Mucosa of descending colon (tissue), 3 donors: ENCODE measurements at regions not wholly inside any gene's neighbourhood (a gene's known extent, or its start where the extent isn't known, plus 50 kb on each side); places are given as distances from the start of the nearest gene placed in this dataset.
A peak's percentile ranks its signal among the peaks of the same experiment; 100 is the strongest.

Experiments
- ATAC-seq: fragments of 200-7000 bp; cut with Tn5 transposase; one replicate; pipeline ENCODE4 v1.9.1; 2020; ENCODE audit warnings: mild to moderate bottlenecking, moderate library complexity
- DNase-seq, 3 donors: peaks; one replicate each; pipeline ENCODE4 v3.0.0-alpha.2; 2020
- H3K36me3 ChIP-seq: fragments of 200-600 bp; one replicate; pipeline ENCODE4 v1.8.0; 2021; ENCODE audit warnings: low read depth, mild to moderate bottlenecking
- H3K4me1 ChIP-seq: fragments of 200-600 bp; one replicate; pipeline ENCODE4 v1.8.0; 2021; ENCODE audit warnings: low read depth, mild to moderate bottlenecking
- H3K4me3 ChIP-seq: fragments of 200-600 bp; one replicate; pipeline ENCODE4 v1.8.0; 2021; ENCODE audit warnings: mild to moderate bottlenecking
- H3K9me3 ChIP-seq: fragments of 200-600 bp; one replicate; pipeline ENCODE4 v1.8.0; 2021; ENCODE audit warnings: mild to moderate bottlenecking
- intact Hi-C, 2 donors: fragments of 100-400 bp; cut with DNase I in 1 of 2; cut with micrococcal nuclease in 1 of 2; formaldehyde crosslinking; loops; one replicate each; pipeline versions ENCODE4 v1.11.0 to v1.11.1; 2022; cut with DNase I, micrococcal nuclease
- TF ChIP-seq, protein P1 (sequence below): fragments of 200-600 bp; IDR thresholded peaks from one replicate; pipeline ENCODE4 v1.8.0; 2022; ENCODE audit warnings: antibody characterized with exemption, mild to moderate bottlenecking
- donor health status: DM: no; HTN: no; CAD: no; lungs with moderate emphysema.
- donor health status: DM: no; HTN: no; CAD: no.
- donor health status: DM: no; HTN: yes; CAD: no.

- no peaks in the 10 kb centered on the region for H3K9me3 ChIP-seq
- DNase-seq: no peak
- intact Hi-C loops: loop anchor here in 1 of 2 donors (10.0 kb wide), 1 partner anchor 299 kb away; no protein-coding TSS in a partner anchor
- H3K36me3 ChIP-seq: no peaks in the 10 kb centered on the region
- TF ChIP-seq, protein P1, sequence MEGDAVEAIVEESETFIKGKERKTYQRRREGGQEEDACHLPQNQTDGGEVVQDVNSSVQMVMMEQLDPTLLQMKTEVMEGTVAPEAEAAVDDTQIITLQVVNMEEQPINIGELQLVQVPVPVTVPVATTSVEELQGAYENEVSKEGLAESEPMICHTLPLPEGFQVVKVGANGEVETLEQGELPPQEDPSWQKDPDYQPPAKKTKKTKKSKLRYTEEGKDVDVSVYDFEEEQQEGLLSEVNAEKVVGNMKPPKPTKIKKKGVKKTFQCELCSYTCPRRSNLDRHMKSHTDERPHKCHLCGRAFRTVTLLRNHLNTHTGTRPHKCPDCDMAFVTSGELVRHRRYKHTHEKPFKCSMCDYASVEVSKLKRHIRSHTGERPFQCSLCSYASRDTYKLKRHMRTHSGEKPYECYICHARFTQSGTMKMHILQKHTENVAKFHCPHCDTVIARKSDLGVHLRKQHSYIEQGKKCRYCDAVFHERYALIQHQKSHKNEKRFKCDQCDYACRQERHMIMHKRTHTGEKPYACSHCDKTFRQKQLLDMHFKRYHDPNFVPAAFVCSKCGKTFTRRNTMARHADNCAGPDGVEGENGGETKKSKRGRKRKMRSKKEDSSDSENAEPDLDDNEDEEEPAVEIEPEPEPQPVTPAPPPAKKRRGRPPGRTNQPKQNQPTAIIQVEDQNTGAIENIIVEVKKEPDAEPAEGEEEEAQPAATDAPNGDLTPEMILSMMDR: no peak
- no peaks in the 10 kb centered on the region for H3K4me1 ChIP-seq
- no peak overlapping the region for H3K4me3 ChIP-seq
- no peak for ATAC-seq
These were observed 205.0 kb downstream of the RBFOX3 start for GRCh38 chr17:79405823-79406222.

GRCh38 chr17:79404136-79404911, 206.5 kb downstream of the RBFOX3 start:
- Histone ChIP-seq H3K36me3 (no peaks in the 10 kb centered on the region), H3K4me3 (no peak overlapping the region), H3K4me1 (no peaks in the 10 kb centered on the region), H3K9me3 (no peaks in the 10 kb centered on the region)
- ATAC-seq: no peak
- intact Hi-C loops: loop anchor here in 1 of 2 donors (10.0 kb wide), 1 partner anchor 300 kb away; no protein-coding TSS in a partner anchor
- no peak for DNase-seq
- TF ChIP-seq, protein P1: no peak

- Histone ChIP-seq H3K4me1 (no peaks in the 10 kb centered on the region), H3K36me3 (no peaks in the 10 kb centered on the region), H3K9me3 (no peaks in the 10 kb centered on the region), H3K4me3 (no peak overlapping the region)
- ATAC-seq (no peak), DNase-seq (no peak)
- intact Hi-C loops: loop anchor here in 1 of 2 donors (10.0 kb wide), 1 partner anchor 303 kb away; no protein-coding TSS in a partner anchor
- TF ChIP-seq, protein P1: no peak
These were observed 208.9 kb downstream of the RBFOX3 start for GRCh38 chr17:79401704-79402674.

- Histone ChIP-seq H3K4me3 (no peak overlapping the region), H3K9me3 (no peaks in the 10 kb centered on the region), H3K36me3 (no peaks in the 10 kb centered on the region), H3K4me1 (no peaks in the 10 kb centered on the region)
- intact Hi-C loops: loop anchor here in 1 of 2 donors (10.0 kb wide), 1 partner anchor 304 kb away; no protein-coding TSS in a partner anchor
- TF ChIP-seq, protein P1: peak; percentile 86
- ATAC-seq: peak; percentile 96
- peak in 2 of 3 donors; percentile 76 to 79 for DNase-seq
These were observed 209.7 kb downstream of the RBFOX3 start for GRCh38 chr17:79400989-79401703.

DNA sequence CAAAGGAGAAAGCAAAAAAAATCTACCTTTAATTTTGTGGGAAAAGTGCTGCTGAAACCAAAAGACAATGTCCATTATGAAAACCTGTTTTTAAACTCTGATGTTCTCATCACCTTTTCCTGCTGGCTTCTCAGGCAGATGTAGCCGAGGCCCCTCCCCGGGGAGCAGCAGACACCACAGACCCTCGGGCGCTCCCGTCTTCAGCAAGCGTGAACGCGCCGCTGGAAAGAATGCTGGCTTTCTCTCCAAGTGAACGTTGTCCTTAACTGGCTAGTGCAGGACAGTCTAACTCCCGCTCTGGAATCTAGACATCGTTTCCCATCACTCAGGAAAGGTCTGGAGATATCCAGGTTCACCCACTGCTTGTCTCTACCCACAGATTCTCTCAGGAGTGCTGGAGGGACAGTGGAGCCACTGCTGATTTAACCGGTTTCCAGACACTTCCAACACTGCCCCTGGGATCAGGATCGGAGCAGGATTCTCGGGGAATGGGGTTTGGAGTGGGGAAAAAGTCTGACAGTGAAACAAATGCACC, 211.2 kb downstream of the RBFOX3 start:
- DNase-seq: no peak
- H3K4me1 ChIP-seq: no peaks in the 10 kb centered on the region
- intact Hi-C loops: loop anchor here (10.0 kb wide), 3 partner anchors 305 to 335 kb away; no protein-coding TSS in a partner anchor
- H3K9me3 ChIP-seq: no peaks in the 10 kb centered on the region
- H3K4me3 ChIP-seq: no peak overlapping the region
- H3K36me3 ChIP-seq: no peaks in the 10 kb centered on the region
- no peak for ATAC-seq
- TF ChIP-seq, protein P1: no peak
